AG04450 (cell line): ENCODE measurements at regions not wholly inside any gene's neighbourhood (a gene's known extent, or its start where the extent isn't known, plus 50 kb on each side); places are given as distances from the start of the nearest gene placed in this dataset.

Experiments
- CTCF ChIA-PET: fragments of 300-600, 350-600 bp; formaldehyde crosslinking; extraction: SDS; loops from one replicate; lab custom pipeline; 2022; ENCODE audit warnings: antibody characterized with exemption, inconsistent platforms; lab: Charles Lee
- POLR2A ChIA-PET: fragments of 350-600 bp; formaldehyde crosslinking; extraction: SDS; loops from one replicate; lab custom pipeline; 2021; ENCODE audit warnings: antibody characterized with exemption, inconsistent platforms; lab: Yijun Ruan, JAX
- DNase-seq: peaks from one replicate; pipeline ENCODE4 v3.0.0-alpha.2; 2011; ENCODE audit warnings: low read depth, low spot score
- H3K27ac ChIP-seq: one replicate; pipeline ENCODE4 v1.5.1; 2012; ENCODE audit warnings: low read depth, low read length, control low read depth
- H3K27me3 ChIP-seq: one replicate; pipeline ENCODE4 v1.6.0; 2012; ENCODE audit warnings: low read length; ENCODE audit not compliant: control insufficient read depth, insufficient read depth
- H3K4me3 ChIP-seq: 2 replicates; pipeline ENCODE4 v1.5.1; 2011; ENCODE audit warnings: mild to moderate bottlenecking, low read depth, low read length, control low read depth
- H3K9me3 ChIP-seq: 2 replicates; pipeline ENCODE4 v1.5.1; 2012; ENCODE audit warnings: low read length; ENCODE audit not compliant: control insufficient read depth, insufficient read depth
- TF ChIP-seq, protein P1 (sequence below): IDR thresholded peaks from 2 replicates; pipeline ENCODE4 v1.5.1; 2011; ENCODE audit warnings: low read depth, low read length, control low read depth, inconsistent platforms

- Histone ChIP-seq H3K27me3 (peaks cover 6% of the 10 kb centered on the region), H3K9me3 (peaks cover 4% of the 10 kb centered on the region), H3K27ac (no peak overlapping the region), H3K4me3 (no peak overlapping the region)
- TF ChIP-seq, protein P1, sequence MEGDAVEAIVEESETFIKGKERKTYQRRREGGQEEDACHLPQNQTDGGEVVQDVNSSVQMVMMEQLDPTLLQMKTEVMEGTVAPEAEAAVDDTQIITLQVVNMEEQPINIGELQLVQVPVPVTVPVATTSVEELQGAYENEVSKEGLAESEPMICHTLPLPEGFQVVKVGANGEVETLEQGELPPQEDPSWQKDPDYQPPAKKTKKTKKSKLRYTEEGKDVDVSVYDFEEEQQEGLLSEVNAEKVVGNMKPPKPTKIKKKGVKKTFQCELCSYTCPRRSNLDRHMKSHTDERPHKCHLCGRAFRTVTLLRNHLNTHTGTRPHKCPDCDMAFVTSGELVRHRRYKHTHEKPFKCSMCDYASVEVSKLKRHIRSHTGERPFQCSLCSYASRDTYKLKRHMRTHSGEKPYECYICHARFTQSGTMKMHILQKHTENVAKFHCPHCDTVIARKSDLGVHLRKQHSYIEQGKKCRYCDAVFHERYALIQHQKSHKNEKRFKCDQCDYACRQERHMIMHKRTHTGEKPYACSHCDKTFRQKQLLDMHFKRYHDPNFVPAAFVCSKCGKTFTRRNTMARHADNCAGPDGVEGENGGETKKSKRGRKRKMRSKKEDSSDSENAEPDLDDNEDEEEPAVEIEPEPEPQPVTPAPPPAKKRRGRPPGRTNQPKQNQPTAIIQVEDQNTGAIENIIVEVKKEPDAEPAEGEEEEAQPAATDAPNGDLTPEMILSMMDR, result no peak
- ChIA-PET CTCF (no interaction called here), POLR2A (no interaction called here)
- DNase-seq, result no peak
These were observed 220.2 kb upstream of the APCDD1 start for GRCh38 chr18:10234281-10234680.

- Histone ChIP-seq H3K27ac (no peak overlapping the region), H3K4me3 (no peak overlapping the region), H3K27me3 (peaks cover 6% of the 10 kb centered on the region), H3K9me3 (peaks cover 2% of the 10 kb centered on the region)
- ChIA-PET POLR2A (no interaction called here), CTCF (no interaction called here)
- peak; percentile 6 for DNase-seq
- TF ChIP-seq, protein P1, result no peak
These were observed 219.3 kb upstream of the APCDD1 start for GRCh38 chr18:10234912-10235660.

GRCh38 chr18:10235661-10235952 lies 218.8 kb upstream of the APCDD1 start:
- no peak overlapping the region for H3K4me3 ChIP-seq
- H3K27me3 ChIP-seq, result peaks cover 10% of the 10 kb centered on the region
- ChIA-PET CTCF (no interaction called here), POLR2A (no interaction called here)
- no peak for DNase-seq
- no peak overlapping the region for H3K27ac ChIP-seq
- TF ChIP-seq, protein P1, result no peak
- no peaks in the 10 kb centered on the region for H3K9me3 ChIP-seq

DNA sequence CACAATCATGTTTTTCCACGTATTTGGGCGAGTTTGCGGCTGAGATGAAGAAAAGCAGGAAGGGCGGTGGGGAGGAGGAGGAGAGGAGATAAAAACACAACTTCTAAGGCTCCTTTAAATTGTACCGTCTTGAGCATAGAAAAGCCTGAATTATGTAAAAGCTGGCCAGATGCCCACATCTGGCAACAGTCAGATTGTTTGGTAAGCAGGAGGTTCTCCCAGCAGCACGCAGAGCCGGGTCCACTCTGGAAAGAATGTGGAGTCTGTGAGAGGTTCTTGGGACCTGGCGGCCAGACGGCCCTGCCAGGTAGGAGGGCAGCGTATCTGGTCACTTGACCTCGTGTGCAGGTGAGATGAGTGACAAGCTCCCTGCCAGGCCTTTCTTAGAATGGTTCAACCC lies 215.3 kb upstream of the APCDD1 start:
- no peak overlapping the region for H3K27ac ChIP-seq
- TF ChIP-seq, protein P1, result no peak
- peaks cover 19% of the 10 kb centered on the region for H3K27me3 ChIP-seq
- no peak overlapping the region for H3K4me3 ChIP-seq
- H3K9me3 ChIP-seq, result no peaks in the 10 kb centered on the region
- ChIA-PET POLR2A (no interaction called here), CTCF (no interaction called here)
- no peak for DNase-seq

- DNase-seq, result no peak
- ChIA-PET CTCF (no interaction called here), POLR2A (no interaction called here)
- TF ChIP-seq, protein P1, result no peak
- Histone ChIP-seq H3K9me3 (no peaks in the 10 kb centered on the region), H3K27me3 (peaks cover 24% of the 10 kb centered on the region), H3K27ac (no peak overlapping the region), H3K4me3 (no peak overlapping the region)
These were observed 214.3 kb upstream of the APCDD1 start for GRCh38 chr18:10239991-10240634.
